AG09309 (cell line): ENCODE measurements at regions not wholly inside any gene's neighbourhood (a gene's known extent, or its start where the extent isn't known, plus 50 kb on each side); places are given as distances from the start of the nearest gene placed in this dataset.
"Not testable (repeated sequence)": the region's sequence is repeated elsewhere in the genome, so short reads cannot be mapped to it uniquely, and the experiment has no call there.

Experiments used
- DNase-seq: peaks from one replicate; pipeline ENCODE4 v3.0.0-alpha.2; 2010; ENCODE audit warnings: low read depth
- H3K4me3 ChIP-seq: 2 replicates; pipeline ENCODE4 v1.5.1; 2011; ENCODE audit warnings: mild to moderate bottlenecking, low read depth, low read length, moderate library complexity; ENCODE audit not compliant: control insufficient read depth
- CTCF ChIP-seq: IDR thresholded peaks from 2 replicates; pipeline ENCODE4 v1.5.1; 2011; ENCODE audit warnings: mild to moderate bottlenecking, low read depth, low read length, inconsistent platforms; ENCODE audit not compliant: insufficient read depth, control insufficient read depth; ENCODE audit errors: missing control alignments

- no peak for TF ChIP-seq CTCF
- DNase-seq = no peak
- no peak overlapping the region for H3K4me3 ChIP-seq
Measured at GRCh38 chr1:19024532-19024931, 68.1 kb upstream of the IFFO2 start.

GRCh38 chr1:19023787-19024186, 67.3 kb upstream of the IFFO2 start:
- no peak for DNase-seq
- TF ChIP-seq CTCF = no peak
- no peak overlapping the region for H3K4me3 ChIP-seq

GRCh38 chr1:19021845-19022244, 65.4 kb upstream of the IFFO2 start:
- DNase-seq = no peak
- TF ChIP-seq CTCF = no peak
- no peak overlapping the region for H3K4me3 ChIP-seq

- not testable (repeated sequence) for DNase-seq, H3K4me3 ChIP-seq
Measured at GRCh38 chr1:19019288-19019687, 62.8 kb upstream of the IFFO2 start.

GRCh38 chr1:19015476-19015875, 59.0 kb upstream of the IFFO2 start:
- no peak for DNase-seq
- no peak for TF ChIP-seq CTCF
- no peak overlapping the region for H3K4me3 ChIP-seq

- no peak overlapping the region for H3K4me3 ChIP-seq
- no peak for DNase-seq
- TF ChIP-seq CTCF = no peak
Measured at GRCh38 chr1:19014765-19015164, 58.3 kb upstream of the IFFO2 start.

- H3K4me3 ChIP-seq = no peak overlapping the region
- DNase-seq = no peak
- TF ChIP-seq CTCF = no peak
Measured at GRCh38 chr1:19013826-19014548, 57.5 kb upstream of the IFFO2 start.
